ENCODE measurements at regions not wholly inside any gene's neighbourhood (a gene's known extent, or its start where the extent isn't known, plus 50 kb on each side); places are given as distances from the start of the nearest gene placed in this dataset.
"Not testable (repeated sequence)": the region's sequence is repeated elsewhere in the genome, so short reads cannot be mapped to it uniquely, and the experiment has no call there.

DNA sequence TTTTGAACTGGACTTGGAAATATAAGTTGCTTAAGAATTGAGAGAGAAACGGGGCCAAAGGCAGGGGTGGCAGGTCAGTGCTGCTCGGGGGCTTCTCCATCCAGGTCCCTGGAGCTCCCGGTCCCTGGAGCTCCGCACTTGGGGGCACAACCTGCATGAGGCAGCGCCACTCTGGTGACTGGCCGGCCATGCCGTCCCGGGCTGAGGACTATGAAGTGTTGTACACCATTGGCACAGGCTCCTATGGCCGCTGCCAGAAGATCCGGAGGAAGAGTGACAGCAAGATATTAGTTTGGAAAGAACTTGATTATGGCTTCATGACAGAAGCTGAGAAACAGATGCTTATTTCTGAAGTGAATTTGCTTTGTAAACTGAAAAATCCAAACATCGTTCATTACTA, 76.9 kb upstream of the POTEG start:
- CTCF ChIA-PET; BruUV-seq (replicated peaks); intact Hi-C loops (cut with micrococcal nuclease); H3K79me2 ChIP-seq (ENCODE audit: control insufficient read depth, insufficient read depth, low read length); FAIRE-seq; H3K4me3 ChIP-seq (replicated peaks in 1 of 3; ENCODE audit: insufficient read depth in 1 of 3, low read depth in 1 of 3, low read length in 3 of 3); H3K27ac ChIP-seq (ENCODE audit: insufficient read depth, low read depth, low read length); H3K9me1 ChIP-seq (replicated peaks; ENCODE audit: control insufficient read depth, extremely low read depth, insufficient read depth, low read length); H3K9me3 ChIP-seq (replicated peaks; ENCODE audit: control insufficient read depth, insufficient read depth, low read length); DNase-seq (ENCODE audit: low read depth, low spot score); H3K36me3 ChIP-seq (ENCODE audit: control insufficient read depth in 2 of 2, extremely low read depth in 1 of 2, insufficient read depth in 2 of 2, low read length in 2 of 2); H4K20me1 ChIP-seq (replicated peaks; ENCODE audit: control insufficient read depth, extremely low read depth, insufficient read depth, low read length); H3K4me2 ChIP-seq (ENCODE audit: insufficient read depth, low read length); POLR2A ChIA-PET; H3K9ac ChIP-seq (replicated peaks; ENCODE audit: extremely low read depth, insufficient read depth, low read length); H3K4me1 ChIP-seq (ENCODE audit: control insufficient read depth, extremely low read depth, insufficient read depth, low read length); dilution Hi-C loops (cut with MboI; ENCODE audit: extremely low pct_ligation_motif_present, low sequenced_read_pairs); H2AFZ ChIP-seq (ENCODE audit: low read depth, low read length); H3K27me3 ChIP-seq (ENCODE audit: control insufficient read depth in 2 of 2, insufficient read depth in 2 of 2, low read length in 2 of 2): not testable (repeated sequence)

DNA sequence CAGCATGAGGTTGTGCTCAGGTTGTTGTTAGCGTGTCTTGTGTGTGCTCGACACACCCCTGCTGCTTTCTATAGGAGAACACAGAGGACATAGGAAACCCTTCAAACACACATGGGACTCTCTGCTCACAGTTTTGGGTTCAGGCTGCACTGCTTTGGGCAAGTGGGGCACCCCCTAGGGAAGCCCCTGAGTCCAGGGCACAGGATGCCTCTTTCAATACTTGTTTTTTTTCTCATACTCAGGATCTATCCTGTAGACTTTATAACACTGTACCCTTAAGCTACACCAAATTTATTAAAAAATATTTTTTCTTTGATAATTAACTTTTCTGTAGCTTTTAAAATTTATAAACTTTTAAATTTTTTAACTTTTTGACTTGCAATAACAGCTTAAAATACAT, 55.3 kb upstream of the POTEG start:
- H3K9me1 ChIP-seq (replicated peaks; ENCODE audit: control insufficient read depth, extremely low read depth, insufficient read depth, low read length); intact Hi-C loops (cut with micrococcal nuclease); H3K4me1 ChIP-seq (ENCODE audit: control insufficient read depth, extremely low read depth, insufficient read depth, low read length); H3K4me2 ChIP-seq (ENCODE audit: insufficient read depth, low read length); H3K36me3 ChIP-seq (ENCODE audit: control insufficient read depth in 2 of 2, extremely low read depth in 1 of 2, insufficient read depth in 2 of 2, low read length in 2 of 2); DNase-seq (ENCODE audit: low read depth, low spot score); H2AFZ ChIP-seq (ENCODE audit: low read depth, low read length); dilution Hi-C loops (cut with MboI; ENCODE audit: extremely low pct_ligation_motif_present, low sequenced_read_pairs); CTCF ChIA-PET; H3K9me3 ChIP-seq (replicated peaks; ENCODE audit: control insufficient read depth, insufficient read depth, low read length); H3K27me3 ChIP-seq (ENCODE audit: control insufficient read depth in 2 of 2, insufficient read depth in 2 of 2, low read length in 2 of 2); H3K4me3 ChIP-seq (replicated peaks in 1 of 3; ENCODE audit: insufficient read depth in 1 of 3, low read depth in 1 of 3, low read length in 3 of 3); H3K79me2 ChIP-seq (ENCODE audit: control insufficient read depth, insufficient read depth, low read length); H3K9ac ChIP-seq (replicated peaks; ENCODE audit: extremely low read depth, insufficient read depth, low read length); BruUV-seq (replicated peaks); POLR2A ChIA-PET; FAIRE-seq; H4K20me1 ChIP-seq (replicated peaks; ENCODE audit: control insufficient read depth, extremely low read depth, insufficient read depth, low read length); H3K27ac ChIP-seq (ENCODE audit: insufficient read depth, low read depth, low read length): not testable (repeated sequence)

DNA sequence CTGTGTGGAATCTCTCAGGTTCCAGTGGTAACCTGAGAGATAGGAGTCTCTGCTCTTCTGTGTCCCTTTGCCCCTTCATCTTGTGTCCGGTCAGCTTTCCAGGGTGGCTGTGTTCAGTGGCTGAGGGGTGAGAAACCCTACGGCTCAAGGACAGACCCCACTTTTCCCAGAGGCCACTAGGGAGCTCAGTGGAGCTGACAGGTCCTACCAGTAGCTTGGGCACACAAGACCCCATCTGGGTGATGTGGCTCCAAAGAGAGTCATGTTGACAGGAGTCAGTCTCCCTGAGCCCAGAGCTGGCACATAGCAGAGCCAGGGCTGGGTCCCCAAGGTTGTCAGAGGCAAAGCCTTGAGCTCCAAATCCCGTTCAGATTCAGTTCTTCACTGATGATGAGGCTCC, 54.3 kb upstream of the POTEG start:
- POLR2A ChIA-PET; BruUV-seq (replicated peaks); H3K36me3 ChIP-seq (ENCODE audit: control insufficient read depth in 2 of 2, extremely low read depth in 1 of 2, insufficient read depth in 2 of 2, low read length in 2 of 2); H3K4me2 ChIP-seq (ENCODE audit: insufficient read depth, low read length); DNase-seq (ENCODE audit: low read depth, low spot score); H3K79me2 ChIP-seq (ENCODE audit: control insufficient read depth, insufficient read depth, low read length); FAIRE-seq; H3K9me3 ChIP-seq (replicated peaks; ENCODE audit: control insufficient read depth, insufficient read depth, low read length); H2AFZ ChIP-seq (ENCODE audit: low read depth, low read length); H4K20me1 ChIP-seq (replicated peaks; ENCODE audit: control insufficient read depth, extremely low read depth, insufficient read depth, low read length); CTCF ChIA-PET; H3K9ac ChIP-seq (replicated peaks; ENCODE audit: extremely low read depth, insufficient read depth, low read length); H3K4me1 ChIP-seq (ENCODE audit: control insufficient read depth, extremely low read depth, insufficient read depth, low read length); H3K4me3 ChIP-seq (replicated peaks in 1 of 3; ENCODE audit: insufficient read depth in 1 of 3, low read depth in 1 of 3, low read length in 3 of 3); H3K9me1 ChIP-seq (replicated peaks; ENCODE audit: control insufficient read depth, extremely low read depth, insufficient read depth, low read length); dilution Hi-C loops (cut with MboI; ENCODE audit: extremely low pct_ligation_motif_present, low sequenced_read_pairs); H3K27me3 ChIP-seq (ENCODE audit: control insufficient read depth in 2 of 2, insufficient read depth in 2 of 2, low read length in 2 of 2); H3K27ac ChIP-seq (ENCODE audit: insufficient read depth, low read depth, low read length); intact Hi-C loops (cut with micrococcal nuclease): not testable (repeated sequence)

DNA sequence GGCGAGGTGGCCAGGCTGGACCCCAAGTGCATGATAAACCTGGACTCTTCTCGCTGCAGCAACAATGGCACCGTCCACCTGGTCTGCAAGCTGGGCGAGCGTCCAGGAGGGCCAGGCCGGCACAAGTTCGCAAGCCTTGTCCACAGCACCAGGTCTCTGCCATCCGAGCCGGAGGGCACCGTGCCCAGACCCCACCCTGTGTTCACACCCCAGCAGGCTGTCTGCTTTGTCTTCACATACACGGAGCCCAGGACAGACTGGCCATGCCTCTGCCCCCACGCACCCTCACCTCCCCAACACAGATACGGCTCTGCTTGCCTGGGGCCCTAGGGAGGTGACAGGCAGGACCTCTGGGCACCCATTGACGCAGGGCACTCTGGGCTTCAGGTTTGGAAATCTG, 53.5 kb upstream of the POTEG start:
- FAIRE-seq; CTCF ChIA-PET; dilution Hi-C loops (cut with MboI; ENCODE audit: extremely low pct_ligation_motif_present, low sequenced_read_pairs): not testable (repeated sequence)

More for the DNA sequence above, 53.5 kb upstream of the POTEG start:
- H3K27me3 ChIP-seq (ENCODE audit: control insufficient read depth in 2 of 2, insufficient read depth in 2 of 2, low read length in 2 of 2); H3K79me2 ChIP-seq (ENCODE audit: control insufficient read depth, insufficient read depth, low read length); H3K36me3 ChIP-seq (ENCODE audit: control insufficient read depth in 2 of 2, extremely low read depth in 1 of 2, insufficient read depth in 2 of 2, low read length in 2 of 2); H3K4me1 ChIP-seq (ENCODE audit: control insufficient read depth, extremely low read depth, insufficient read depth, low read length); H3K27ac ChIP-seq (ENCODE audit: insufficient read depth, low read depth, low read length); BruUV-seq (replicated peaks); POLR2A ChIA-PET; DNase-seq (ENCODE audit: low read depth, low spot score); H3K9me3 ChIP-seq (replicated peaks; ENCODE audit: control insufficient read depth, insufficient read depth, low read length); H2AFZ ChIP-seq (ENCODE audit: low read depth, low read length); H4K20me1 ChIP-seq (replicated peaks; ENCODE audit: control insufficient read depth, extremely low read depth, insufficient read depth, low read length); H3K9ac ChIP-seq (replicated peaks; ENCODE audit: extremely low read depth, insufficient read depth, low read length); H3K4me2 ChIP-seq (ENCODE audit: insufficient read depth, low read length); intact Hi-C loops (cut with micrococcal nuclease); H3K9me1 ChIP-seq (replicated peaks; ENCODE audit: control insufficient read depth, extremely low read depth, insufficient read depth, low read length); H3K4me3 ChIP-seq (replicated peaks in 1 of 3; ENCODE audit: insufficient read depth in 1 of 3, low read depth in 1 of 3, low read length in 3 of 3): not testable (repeated sequence)
